ENCODE measurements at regions not wholly inside any gene's neighbourhood (a gene's known extent, or its start where the extent isn't known, plus 50 kb on each side); places are given as distances from the start of the nearest gene placed in this dataset.
"Not testable (repeated sequence)": the region's sequence is repeated elsewhere in the genome, so short reads cannot be mapped to it uniquely, and the experiment has no call there.

DNA sequence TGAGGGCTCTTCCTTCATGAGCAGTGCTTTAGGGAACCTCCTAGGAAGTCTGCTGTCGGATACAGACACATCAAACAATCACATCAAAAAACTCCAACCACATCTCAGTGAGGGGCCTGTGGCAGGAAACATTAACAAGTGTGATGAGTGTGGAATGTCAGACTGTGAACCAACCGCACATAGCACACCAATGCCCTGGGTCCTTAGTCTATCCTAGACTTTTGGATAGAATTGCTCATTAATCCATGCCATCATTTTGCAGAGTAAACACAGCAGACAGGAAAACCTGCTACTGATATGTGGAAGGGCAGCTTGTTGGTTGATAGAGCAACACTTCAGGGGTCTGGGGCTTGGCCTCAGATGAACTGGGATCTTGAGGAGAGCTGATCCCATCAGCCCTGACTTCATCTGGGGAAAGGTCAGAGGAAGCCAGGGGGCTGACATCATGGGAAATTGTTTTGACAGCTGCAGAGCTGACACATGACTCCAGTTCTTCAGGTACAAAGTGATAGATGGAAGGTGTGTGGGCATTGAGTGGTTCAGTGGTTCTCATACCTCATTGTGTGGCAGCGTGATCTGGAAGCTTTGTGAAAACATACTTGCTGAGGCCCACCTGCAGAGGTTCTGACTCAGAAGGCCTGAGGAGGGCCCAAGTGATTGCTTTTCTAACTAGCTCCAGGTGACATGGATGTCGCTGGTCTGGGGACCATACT, 193.3 kb downstream of the DIRAS2 start:
- DNase-seq: no peak

DNA sequence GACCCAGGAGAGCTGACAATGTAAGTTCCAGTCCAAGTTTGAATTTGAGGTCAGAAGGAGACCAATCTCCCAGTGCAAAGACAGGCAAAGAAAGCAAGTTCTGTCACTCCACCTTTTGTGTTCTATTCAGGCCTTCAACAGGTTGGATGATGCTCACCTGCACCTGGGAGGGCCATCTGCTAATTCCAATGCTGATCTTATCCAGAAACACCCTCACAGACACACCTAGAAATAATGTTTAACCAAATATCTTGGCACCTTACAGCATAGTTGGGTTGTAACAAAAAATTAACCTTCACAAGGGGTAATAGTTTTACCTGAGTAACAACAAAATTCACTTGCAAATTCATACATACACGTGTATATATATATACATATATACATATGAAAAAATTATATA, 190.8 kb downstream of the DIRAS2 start:
- DNase-seq: no peak

GRCh38 chr9:90455316-90455715, 187.3 kb downstream of the DIRAS2 start:
- no peak for DNase-seq

DNA sequence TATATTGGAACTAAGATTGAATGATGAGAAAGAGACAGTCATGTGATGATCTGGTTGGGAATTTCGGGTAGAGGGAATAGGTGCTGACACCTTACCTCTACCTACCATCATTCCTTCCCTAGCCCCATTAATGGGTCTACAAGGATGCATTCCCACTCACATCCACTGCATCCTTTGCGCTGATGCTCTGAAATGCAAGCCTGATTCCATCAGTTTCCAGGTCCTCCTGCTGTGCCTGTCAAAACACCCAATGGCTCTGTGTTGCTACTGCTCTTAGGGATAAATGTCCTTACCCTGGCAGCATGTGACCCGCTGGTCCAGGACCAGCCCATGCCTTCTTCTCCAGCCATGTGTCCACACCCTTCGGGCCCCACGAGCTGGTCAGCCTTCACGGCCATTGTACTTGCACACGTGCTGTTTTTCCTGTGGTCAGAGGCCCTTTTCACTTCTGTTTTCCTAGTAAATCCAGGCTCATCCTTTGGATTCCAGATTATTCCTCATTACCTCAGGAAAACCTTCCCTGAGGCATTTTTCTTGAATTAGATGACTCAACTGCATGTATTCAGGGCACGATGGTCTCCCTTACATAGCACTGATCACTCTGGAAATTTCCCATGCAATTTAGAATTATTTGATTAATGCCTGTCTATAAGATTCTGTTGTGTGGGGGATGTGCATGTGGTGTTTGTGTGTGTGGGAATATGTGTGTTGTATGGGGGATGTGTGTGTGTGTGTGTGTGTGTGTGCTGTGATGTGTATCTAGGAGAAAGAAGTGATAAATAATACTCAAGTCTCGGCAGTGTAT, 185.0 kb downstream of the DIRAS2 start:
- DNase-seq: no peak

DNA sequence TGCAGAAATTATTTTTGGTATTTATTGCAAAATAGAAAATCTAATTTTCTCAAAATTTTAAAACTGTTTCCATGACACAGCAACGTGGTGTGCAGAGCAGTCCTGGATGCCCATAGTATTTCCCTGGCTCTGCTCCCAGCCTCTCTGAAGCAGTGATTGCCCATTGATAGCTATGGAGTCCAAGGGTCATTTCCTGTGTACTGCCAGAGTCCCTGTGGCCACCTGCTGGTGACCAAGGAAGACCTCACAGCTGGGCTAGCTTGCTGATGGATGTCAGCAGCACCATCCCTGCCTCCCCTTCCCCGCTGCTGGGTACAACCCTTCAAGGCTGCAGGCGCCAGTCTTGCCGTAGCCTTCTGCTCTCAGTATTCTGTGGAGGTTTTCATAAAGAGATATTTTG, 184.1 kb downstream of the DIRAS2 start:
- DNase-seq: no peak

DNA sequence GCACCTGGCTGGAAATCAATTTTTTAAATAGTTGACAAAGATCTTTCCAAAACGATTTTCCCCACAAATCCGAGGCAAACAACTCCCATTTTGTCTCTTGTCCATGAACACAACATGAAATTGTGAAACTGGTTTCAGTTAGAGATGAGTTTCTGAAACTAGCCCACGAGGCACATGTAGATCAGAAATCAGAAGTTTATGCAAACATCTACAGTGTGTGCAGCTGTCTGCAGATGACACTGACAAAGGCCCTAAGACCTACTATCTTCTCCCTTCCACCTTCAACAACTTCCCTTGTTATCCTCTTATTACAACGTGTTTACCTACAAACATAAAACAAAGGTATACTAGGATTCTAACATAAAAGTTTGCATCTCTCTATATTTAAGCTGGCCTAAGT, 183.3 kb downstream of the DIRAS2 start:
- DNase-seq: no peak

DNA sequence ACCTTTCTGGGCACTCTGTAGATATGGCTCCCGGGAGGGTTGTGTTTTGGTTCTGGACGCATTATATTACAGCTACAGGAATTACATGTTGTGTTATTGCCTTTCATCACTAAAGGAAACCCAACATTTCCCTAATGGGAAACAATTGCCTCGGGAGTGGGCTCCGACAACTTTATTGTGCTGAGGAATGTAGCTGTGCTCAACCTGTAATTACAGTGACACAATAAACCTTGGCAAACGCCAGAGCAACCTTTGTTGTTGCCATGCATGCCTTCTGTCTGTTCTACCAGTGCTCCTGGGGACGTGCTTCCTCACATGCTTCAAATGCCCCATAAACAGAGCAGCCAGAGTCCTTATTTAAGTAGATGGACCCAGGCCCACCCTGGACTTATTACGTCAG, 182.4 kb downstream of the DIRAS2 start:
- no peak for DNase-seq

DNA sequence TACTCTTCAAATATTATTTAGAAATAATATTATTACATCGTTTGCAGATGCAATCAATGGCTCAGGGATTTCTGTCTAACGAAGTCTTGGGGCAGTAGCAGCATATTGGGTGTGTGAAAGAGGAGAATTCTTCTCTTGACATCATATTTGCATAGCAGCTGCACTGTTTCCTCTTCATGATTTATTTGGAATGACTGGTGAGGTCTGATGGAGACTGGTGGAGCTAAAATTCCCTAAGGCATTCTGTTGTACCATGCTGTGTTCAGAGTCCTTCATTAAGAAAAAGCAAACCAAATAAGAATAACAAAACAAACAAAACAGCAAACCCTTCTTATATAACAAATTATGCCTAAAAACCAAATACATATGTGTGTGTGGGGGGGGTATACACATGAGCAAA, 177.6 kb downstream of the DIRAS2 start:
- no peak for DNase-seq

DNA sequence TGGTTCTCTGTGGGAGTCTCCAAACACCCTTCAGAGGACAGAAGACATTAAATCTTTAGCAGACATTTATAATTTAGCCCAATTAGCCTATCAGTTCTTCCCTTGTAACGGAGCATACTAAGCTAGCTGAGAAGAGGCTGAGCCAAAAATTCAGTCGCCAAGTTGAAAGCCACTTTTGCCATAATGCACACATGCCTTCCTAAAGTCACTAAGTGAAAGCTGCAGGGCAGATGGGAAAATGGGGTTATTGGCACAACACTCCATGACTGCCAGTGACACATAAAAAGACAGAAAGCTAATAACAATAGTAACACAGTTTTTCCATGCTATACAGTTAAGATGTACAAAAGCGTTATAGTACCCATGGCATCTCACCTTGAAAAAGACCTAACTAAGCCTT, 176.2 kb downstream of the DIRAS2 start:
- DNase-seq: no peak

GRCh38 chr9:90469435-90469834, 173.2 kb downstream of the DIRAS2 start:
- no peak for DNase-seq

DNA sequence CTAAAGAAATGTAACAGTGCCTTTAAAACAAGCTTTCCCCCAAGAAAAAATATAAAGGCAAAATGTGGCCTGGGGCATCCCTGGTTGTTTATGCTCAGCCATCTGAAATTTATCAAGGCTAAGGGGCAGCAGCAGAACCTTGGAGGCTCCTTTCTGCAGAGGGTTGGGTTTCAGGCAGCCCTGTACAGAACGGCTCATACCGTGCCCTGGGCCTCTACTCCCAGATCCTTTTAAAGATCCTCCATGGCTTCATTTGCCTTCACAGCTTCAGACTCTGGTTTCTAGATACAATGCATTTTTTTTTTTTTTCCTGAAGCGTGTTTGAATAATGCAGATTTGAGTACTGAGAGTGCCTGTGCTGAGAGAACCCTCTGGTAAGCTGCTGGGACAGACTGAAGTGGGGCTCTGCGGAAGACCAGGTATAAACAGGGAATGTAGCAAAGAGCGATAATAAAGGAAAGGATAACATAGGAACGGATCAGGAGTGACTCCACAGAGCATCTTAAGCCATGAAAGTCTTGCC, 172.7 kb downstream of the DIRAS2 start:
- DNase-seq: no peak

GRCh38 chr9:90476058-90476457, 166.6 kb downstream of the DIRAS2 start:
- DNase-seq: no peak

DNA sequence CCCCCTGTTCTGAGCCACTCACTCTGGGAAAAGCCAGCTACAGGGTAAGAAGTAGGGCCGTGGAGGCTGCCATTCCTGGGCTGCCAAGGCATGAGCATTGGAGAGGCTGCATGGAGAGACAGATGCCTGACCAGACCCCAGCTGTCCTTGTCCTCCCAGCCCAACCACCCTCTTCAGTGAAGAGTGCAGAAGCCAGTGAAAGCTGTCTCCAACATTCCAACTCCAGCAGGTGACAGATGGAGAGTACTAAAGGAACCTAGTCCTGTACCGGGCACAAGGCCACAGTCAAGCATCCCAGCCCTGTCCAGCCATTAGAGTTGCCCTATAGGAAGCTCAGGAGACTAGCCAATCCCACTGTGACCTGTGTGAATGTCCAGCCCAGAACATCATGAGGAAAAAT, 165.1 kb downstream of the DIRAS2 start:
- no peak for DNase-seq

DNA sequence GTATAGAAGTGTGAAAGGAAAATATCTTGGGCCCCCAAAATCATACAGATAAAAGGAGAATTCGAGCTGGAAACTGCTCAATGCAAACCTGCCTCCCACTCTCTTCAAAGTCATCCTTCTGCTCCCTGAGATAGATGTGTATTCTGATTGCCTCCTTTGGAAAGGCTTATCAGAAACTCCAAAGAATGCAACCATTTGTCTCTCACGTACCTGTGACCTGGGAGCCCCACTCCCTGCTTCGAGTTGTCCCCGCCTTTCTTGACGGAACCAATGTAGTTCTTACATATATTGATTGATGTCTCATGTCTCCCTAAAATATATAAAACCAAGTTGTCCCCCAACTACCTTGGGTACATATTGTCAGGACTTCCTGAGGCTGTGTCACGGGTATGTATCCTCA, 163.8 kb downstream of the DIRAS2 start:
- no peak for DNase-seq

GRCh38 chr9:90485028-90485427, 157.6 kb downstream of the DIRAS2 start:
- no peak for DNase-seq

DNA sequence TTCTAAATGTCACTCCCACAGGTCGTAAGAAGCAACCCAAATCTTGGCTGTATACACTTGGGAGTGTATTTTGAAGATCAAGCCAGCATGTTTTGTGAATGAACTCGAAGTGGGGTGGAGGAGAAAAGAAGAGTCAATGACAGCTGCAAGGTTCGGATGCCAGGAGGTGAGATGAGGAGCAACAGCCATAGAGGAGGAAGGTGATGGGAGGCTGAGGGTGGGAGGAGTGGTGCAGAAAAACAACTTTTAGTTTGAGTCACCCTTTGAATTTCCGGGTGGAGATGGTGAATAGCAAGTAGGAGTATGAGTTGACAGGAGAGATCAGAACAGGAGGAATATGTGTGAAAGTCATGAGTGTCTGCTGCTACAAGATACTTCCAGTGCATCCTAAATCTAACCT, 153.6 kb downstream of the DIRAS2 start:
- no peak for DNase-seq

DNA sequence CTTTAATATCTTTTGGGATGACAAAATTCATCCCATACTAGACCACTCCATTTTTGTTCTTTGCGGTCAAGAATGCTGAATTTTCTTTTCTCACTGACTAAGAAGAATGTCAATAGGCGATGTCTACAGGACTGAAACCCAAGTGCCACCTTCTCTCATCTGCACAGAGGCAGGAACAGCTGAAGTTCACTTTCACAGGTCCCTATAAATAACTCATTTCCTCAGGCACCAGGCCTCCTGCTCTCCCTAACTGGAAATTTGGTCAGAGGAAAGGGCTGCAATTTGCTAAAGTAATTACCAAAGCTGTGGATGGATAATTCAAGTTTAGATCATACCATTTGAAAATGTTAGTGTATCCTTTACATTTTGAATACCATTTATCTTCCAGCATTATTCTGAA, 142.9 kb downstream of the DIRAS2 start:
- DNase-seq: no peak

GRCh38 chr9:90502134-90502533, 140.5 kb downstream of the DIRAS2 start:
- DNase-seq: no peak

GRCh38 chr9:90504486-90504885, 138.1 kb downstream of the DIRAS2 start:
- no peak for DNase-seq

GRCh38 chr9:90505695-90506094, 136.9 kb downstream of the DIRAS2 start:
- no peak for DNase-seq

GRCh38 chr9:90506402-90506801, 136.2 kb downstream of the DIRAS2 start:
- DNase-seq: not testable (repeated sequence)

GRCh38 chr9:90507621-90508020, 135.0 kb downstream of the DIRAS2 start:
- DNase-seq: no peak

DNA sequence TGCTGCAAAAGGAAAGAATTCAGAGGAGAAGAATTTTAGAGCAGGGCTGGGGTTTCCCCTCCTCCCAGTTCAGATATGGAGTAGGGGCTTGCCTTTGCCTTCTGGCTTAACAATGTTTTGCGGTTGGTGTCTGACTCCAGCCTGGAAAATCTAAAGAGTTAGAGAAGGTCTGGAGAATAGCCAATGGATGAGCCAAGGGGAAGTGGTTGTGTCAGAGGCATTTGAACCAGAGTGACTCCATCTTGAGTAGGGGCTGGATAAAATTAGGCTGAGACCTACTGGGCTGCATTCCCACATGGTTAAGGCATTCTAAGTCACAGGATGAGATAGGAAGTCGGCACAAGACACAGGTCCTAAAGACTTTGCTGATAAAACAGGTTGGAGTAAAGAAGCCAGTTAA, 133.7 kb downstream of the DIRAS2 start:
- DNase-seq: no peak
